HFFc6 (cell line): ENCODE measurements at regions not wholly inside any gene's neighbourhood (a gene's known extent, or its start where the extent isn't known, plus 50 kb on each side); places are given as distances from the start of the nearest gene placed in this dataset.

Experiments used
- DNase-seq: peaks from one replicate; pipeline ENCODE4 v3.0.0-alpha.2; 2018
- H3K27ac Mint-ChIP-seq: 2 replicates; pipeline ENCODE4 v1.8.0; 2020; ENCODE audit warnings: mild to moderate bottlenecking, mixed read lengths
- H3K27me3 Mint-ChIP-seq: 2 replicates; pipeline ENCODE4 v1.8.0; 2021; ENCODE audit warnings: mild to moderate bottlenecking, moderate library complexity, mixed read lengths; ENCODE audit not compliant: insufficient read depth
- H3K36me3 Mint-ChIP-seq: 2 replicates; pipeline ENCODE4 v1.8.0; 2021; ENCODE audit warnings: low read depth, mixed read lengths
- H3K4me1 Mint-ChIP-seq: 2 replicates; pipeline ENCODE4 v1.8.0; 2020; ENCODE audit warnings: low read depth, mixed read lengths
- H3K4me3 Mint-ChIP-seq: 2 replicates; pipeline ENCODE4 v1.8.0; 2020; ENCODE audit warnings: mild to moderate bottlenecking, moderate library complexity, mixed read lengths
- H3K9me3 Mint-ChIP-seq: 2 replicates; pipeline ENCODE4 v1.8.0; 2020; ENCODE audit warnings: mild to moderate bottlenecking, mixed read lengths
- TF ChIP-seq, protein P1 (sequence below): fragments of 200-600 bp; sonication (generic); IDR thresholded peaks from 2 replicates; pipeline ENCODE4 v1.5.0; 2021; ENCODE audit warnings: antibody characterized with exemption, mild to moderate bottlenecking

DNA sequence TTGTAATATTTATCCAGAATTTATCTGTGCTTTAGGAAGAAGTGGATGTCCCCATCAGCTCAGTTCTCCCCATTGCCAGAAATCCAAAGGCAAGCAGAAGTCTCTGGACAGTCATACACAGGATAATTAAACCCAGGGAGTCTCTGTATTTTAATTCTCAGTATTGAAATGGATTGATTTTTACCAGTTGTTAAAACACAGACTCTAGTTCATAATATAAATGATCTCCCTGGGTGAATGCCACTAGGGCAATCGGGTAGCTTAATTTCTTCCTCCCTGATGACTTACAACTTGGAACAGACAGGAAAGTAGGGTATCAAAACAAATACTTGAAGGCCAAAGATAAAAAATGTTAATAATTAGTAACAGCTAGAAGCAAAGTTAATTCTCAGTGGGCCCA lies 66.5 kb upstream of the DAP start:
- Mint-ChIP-seq H3K9me3 (no peaks in the 10 kb centered on the region), H3K4me1 (peaks cover 55% of the 10 kb centered on the region), H3K4me3 (0 out of 2 replicates have a peak overlapping the region, but pooled peaks have one; percentile 2), H3K27ac (peak overlapping the region; percentile 38), H3K36me3 (no peaks in the 10 kb centered on the region), H3K27me3 (peaks cover 3% of the 10 kb centered on the region)
- DNase-seq: no peak
- TF ChIP-seq, protein P1, sequence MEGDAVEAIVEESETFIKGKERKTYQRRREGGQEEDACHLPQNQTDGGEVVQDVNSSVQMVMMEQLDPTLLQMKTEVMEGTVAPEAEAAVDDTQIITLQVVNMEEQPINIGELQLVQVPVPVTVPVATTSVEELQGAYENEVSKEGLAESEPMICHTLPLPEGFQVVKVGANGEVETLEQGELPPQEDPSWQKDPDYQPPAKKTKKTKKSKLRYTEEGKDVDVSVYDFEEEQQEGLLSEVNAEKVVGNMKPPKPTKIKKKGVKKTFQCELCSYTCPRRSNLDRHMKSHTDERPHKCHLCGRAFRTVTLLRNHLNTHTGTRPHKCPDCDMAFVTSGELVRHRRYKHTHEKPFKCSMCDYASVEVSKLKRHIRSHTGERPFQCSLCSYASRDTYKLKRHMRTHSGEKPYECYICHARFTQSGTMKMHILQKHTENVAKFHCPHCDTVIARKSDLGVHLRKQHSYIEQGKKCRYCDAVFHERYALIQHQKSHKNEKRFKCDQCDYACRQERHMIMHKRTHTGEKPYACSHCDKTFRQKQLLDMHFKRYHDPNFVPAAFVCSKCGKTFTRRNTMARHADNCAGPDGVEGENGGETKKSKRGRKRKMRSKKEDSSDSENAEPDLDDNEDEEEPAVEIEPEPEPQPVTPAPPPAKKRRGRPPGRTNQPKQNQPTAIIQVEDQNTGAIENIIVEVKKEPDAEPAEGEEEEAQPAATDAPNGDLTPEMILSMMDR: no peak

DNA sequence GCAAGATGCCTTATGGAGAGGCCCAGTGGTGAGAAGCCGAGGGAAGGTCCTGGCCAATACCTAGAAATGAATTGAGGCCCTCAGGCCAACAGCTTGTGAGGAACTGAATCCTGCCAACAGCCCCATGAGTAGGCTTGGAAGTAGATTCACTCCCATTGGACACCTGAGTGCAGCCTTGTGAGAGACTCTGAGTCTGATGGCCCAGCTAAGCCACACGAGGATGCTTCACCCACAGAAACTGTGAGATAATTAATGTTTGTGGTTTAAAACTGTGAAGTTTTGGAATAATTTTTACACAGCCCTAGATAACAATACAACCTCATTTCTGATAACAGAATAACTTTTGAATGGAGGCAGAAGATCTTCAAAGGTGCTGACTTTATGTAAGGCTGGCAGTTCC lies 65.9 kb upstream of the DAP start:
- TF ChIP-seq, protein P1: no peak
- Mint-ChIP-seq H3K27ac (peak overlapping the region; percentile 38; the same call in 1 of the 2 replicates), H3K36me3 (no peaks in the 10 kb centered on the region), H3K9me3 (no peaks in the 10 kb centered on the region), H3K4me3 (no peak overlapping the region), H3K4me1 (peaks cover 54% of the 10 kb centered on the region), H3K27me3 (peaks cover 3% of the 10 kb centered on the region)
- DNase-seq: no peak

DNA sequence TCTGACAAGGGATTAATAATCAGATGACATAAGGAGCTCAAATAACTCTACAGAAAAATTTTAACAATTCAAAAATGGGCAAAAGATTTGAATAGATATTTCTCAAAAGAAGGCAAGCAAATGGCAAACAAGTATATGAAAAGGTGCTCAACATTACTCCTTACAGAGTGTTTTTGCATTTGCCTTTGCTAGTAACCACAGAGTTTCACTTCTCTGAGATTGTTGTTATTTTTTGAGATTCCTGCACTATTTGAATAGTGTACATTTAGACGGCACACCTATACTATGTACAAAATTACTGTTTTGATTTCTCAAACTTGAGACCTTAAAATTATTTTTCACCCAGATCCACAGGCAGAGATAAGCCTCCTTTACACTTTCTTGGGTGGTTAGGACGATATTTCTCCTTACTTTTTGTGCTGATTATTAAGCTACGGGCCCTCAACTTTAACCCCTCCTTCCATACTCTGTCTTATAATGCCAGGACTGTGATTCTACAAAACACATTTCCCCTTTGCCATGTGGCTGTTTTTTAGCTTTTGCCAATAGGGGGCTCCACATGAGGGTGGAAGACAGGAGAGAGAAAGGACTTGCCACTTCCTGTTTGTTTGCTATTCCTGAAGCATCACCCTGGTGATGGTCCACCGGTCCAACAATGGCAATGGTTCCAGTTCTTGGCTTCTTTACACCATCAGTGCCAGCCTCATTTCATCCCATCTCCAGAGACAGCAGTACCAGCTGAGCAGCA lies 65.0 kb upstream of the DAP start:
- H3K9me3 Mint-ChIP-seq: no peaks in the 10 kb centered on the region
- no peaks in the 10 kb centered on the region for H3K36me3 Mint-ChIP-seq
- TF ChIP-seq, protein P1: peak; percentile 47
- peaks cover 53% of the 10 kb centered on the region for H3K4me1 Mint-ChIP-seq
- no peak overlapping the region for H3K4me3 Mint-ChIP-seq
- DNase-seq: no peak
- H3K27ac Mint-ChIP-seq: no peak overlapping the region
- H3K27me3 Mint-ChIP-seq: no peaks in the 10 kb centered on the region; the same call in none of the 2 replicates

DNA sequence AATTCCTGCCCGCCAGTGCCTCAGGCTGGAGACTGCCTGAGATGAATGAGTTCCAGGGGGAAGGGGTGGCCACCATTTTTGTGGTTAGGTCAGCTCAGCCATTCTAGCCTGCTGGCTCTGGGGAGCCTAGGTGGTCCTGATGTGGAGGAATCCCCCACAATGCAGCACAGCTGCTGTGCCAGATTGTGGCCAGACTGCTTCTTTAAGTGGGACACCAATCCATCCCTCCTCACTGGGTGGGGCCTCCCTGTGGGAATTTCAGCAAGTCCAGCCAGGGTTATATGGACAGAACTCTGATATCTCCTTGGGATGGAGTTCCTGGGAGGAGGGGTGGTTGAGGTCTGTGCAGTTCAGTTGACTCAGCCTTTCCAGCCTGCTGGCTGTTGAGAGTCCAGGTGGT lies 51.2 kb upstream of the DAP start:
- H3K36me3 Mint-ChIP-seq: peaks cover 7% of the 10 kb centered on the region
- H3K27ac Mint-ChIP-seq: no peak overlapping the region
- no peak overlapping the region for H3K4me3 Mint-ChIP-seq
- TF ChIP-seq, protein P1: no peak
- H3K4me1 Mint-ChIP-seq: no peaks in the 10 kb centered on the region
- no peak for DNase-seq
- peaks cover 13% of the 10 kb centered on the region; the same call in 1 of the 2 replicates for H3K9me3 Mint-ChIP-seq
- H3K27me3 Mint-ChIP-seq: peaks cover 15% of the 10 kb centered on the region
